ENCODE measurements at regions not wholly inside any gene's neighbourhood (a gene's known extent, or its start where the extent isn't known, plus 50 kb on each side); places are given as distances from the start of the nearest gene placed in this dataset.

GRCh38 chr6:170095273-170095981 lies 195.5 kb downstream of the DLL1 start:
- TF ChIP-seq EZH2phosphoT487 (IDR thresholded peaks at IDR 0.05; ENCODE audit: insufficient read depth, low read depth) (no peak), EZH2 (IDR thresholded peaks at IDR 0.05; ENCODE audit: insufficient read depth, poor library complexity, severe bottlenecking) (no peak)
